HG03025 (cell line): ENCODE measurements at regions not wholly inside any gene's neighbourhood (a gene's known extent, or its start where the extent isn't known, plus 50 kb on each side); places are given as distances from the start of the nearest gene placed in this dataset.
"Not testable (repeated sequence)": the region's sequence is repeated elsewhere in the genome, so short reads cannot be mapped to it uniquely, and the experiment has no call there.

ENCODE experiments used
- ATAC-seq: cut with Tn5 transposase; IDR thresholded peaks from one replicate; pipeline ENCODE4 v1.9.1; 2021; ENCODE audit warnings: mild to moderate bottlenecking, moderate library complexity; ENCODE audit not compliant: unreplicated experiment, low FRiP score

DNA sequence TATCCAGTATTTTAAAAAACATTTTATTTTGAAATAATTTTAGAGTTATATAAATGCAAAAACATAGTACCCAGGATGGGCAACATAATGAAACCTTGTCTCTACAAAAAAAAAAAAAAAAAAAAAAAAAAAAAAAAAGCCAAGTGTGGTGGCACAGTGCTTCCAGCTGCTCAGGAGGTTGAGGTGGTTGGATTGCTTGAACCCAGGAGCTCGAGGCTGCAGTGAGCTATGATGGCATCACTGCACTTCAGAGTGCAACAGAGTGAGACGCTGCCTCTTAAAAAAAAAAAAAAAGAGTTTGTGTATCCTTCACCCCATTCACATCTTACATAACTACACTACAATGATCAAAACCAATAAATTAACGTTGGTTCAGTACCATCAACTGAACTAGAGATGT is 115.6 kb upstream of the KIF26B start:
- no peak for ATAC-seq

DNA sequence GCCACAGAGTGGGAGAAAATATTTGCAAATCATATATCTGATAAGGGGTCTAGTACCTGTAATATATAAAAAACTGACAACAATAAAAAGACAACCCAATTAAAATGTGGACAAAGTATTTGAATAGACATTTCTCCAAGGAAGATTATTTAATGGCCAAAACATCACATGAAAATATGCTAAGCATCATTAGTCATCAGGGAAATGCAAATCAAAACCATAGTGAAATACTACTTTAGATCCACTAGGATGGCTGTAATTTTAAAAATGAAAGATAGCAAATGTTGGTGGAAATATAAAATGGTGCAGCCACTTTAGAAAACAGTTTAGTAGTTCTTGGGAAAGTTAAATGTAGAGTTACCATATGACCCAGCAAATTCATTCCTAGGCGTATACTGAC is 118.7 kb upstream of the KIF26B start:
- ATAC-seq = no peak

DNA sequence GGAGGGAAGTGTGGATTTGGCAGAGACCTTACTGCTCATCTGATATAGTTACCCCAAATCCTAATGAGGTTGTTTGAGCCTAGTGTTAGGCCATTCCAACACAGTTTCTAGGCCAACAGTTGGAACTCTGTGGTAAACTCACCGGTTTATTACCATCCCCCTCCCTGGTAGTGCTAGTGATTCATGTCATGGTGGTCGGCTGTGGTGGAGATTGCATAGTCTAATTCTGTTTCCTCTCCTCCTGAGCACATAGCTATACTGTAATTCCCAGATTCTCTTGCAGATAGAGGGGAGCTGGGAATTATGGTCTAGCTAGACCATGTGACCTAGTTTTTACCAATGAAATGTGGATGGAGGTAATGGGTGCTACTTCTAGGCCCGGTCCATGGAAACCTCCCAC is 123.7 kb upstream of the KIF26B start:
- no peak for ATAC-seq

DNA sequence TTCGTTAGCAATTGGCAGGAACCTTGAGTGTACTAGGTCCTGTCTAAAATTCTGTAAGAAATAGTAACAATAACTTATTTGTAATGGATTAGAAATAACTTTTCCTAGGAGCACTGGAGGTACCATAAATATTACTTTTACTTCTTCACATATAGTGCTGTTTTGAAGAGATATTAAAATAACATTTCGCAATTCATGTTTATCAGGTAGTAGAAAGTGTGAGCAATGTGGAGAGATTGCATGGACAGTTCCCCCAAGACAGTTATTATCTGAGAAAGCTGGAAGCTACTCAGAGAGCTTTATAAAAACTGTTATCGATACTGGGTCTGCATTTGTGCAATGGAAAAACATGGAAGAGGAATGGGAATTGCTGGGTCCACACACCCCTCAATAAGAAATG is 128.5 kb upstream of the KIF26B start:
- no peak for ATAC-seq

DNA sequence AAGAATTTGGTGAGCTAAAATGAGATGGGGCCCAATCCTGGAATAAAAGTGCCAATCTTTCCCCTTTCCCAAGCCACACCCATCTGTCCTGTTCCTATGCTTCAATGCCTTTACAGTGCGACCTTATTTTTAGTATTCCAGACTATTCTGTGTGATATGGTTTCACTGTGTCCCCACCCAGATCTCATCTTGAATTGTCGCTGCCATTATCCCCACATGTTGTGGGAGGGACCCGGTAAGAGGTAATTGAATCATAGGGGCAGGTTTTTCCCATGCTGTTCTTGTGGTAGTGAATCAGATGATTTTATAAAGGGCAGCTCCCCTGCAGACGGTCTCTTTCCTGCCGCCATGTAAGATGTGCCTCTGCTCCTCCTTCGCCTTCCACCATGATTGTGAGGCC is 129.3 kb upstream of the KIF26B start:
- ATAC-seq = no peak

DNA sequence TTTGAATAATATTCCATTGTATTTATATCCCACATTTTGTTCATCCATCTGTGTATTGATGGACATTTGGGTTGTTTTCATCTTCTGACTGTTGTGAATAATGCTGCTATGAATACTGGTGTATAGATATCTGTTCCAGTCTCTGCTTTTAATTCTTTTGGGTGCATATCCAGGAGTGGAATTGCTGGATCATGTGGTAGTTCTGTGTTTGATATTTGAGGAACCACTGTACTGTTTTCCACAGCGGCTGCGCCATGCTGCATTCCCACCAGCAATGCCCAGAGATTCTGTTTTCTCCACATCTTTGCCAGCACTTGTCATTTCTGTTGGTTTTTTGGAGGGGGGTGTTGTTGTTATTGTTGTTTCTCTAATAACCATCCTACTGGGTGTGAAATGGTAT is 131.6 kb upstream of the KIF26B start:
- no peak for ATAC-seq

DNA sequence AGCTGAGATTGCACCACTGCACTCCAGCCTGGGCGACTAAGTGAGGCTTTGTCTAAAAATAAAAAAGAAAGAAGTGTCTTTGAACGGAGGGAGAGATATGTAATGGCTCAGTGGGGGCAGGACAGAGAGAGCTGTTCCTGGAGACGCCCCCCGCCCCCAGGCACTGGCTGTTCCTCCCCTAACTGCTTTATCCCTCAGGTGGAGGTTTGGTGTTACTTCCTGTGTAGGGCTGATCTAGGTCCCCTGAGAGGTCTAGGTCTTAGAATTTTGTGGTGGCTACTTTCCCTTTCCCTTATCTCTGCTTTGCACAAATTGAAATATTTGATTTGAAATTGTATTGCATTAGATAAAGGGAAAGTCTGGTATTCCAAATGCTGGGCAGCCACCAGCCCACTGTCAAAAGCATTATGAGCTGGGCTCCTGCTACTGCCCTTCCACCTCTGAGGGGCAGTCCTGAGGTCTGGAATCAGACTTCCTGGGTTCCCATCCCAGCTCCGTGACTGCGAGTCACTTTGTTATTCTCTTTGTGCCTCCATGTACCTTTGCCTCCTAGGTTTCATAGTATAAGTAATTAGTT is 134.8 kb upstream of the KIF26B start:
- ATAC-seq = no peak

DNA sequence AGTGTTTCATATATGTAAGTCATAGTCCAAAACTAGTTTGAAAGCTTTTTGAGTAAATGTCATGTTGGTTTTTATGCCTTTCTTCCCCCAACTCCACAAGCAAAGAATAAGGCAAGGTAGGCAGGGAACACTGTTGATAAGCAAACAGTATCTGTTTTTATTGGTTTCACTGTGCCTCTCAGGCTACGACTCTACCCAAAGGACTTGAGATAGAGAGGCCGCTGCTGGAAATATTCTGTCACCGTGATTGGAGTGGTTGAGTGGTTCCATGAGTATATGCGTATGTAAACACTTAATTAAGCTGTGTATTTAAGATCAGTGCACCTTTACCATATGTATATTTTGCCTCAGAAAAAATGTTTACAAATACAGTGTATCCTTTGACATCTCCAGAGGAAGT is 138.1 kb upstream of the KIF26B start:
- ATAC-seq = no peak

DNA sequence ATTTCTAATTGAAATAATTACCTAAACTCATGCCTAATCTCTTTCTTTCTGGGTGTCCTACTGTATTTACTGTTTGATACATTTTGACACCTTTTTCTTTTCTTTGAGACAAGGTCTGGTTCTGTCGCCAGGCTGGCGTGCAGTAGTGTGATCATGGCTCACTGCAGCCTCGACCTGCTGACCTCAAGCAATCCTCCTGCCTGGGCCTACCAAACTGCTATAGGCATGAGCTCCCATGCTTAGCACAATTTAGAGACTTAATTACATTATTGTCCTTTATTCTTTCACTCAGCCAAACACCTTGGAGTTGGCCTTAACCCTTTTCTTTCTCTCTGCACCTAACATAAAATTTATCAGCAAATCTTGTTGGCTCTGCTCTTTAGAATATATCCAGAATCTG is 139.8 kb upstream of the KIF26B start:
- ATAC-seq = no peak

DNA sequence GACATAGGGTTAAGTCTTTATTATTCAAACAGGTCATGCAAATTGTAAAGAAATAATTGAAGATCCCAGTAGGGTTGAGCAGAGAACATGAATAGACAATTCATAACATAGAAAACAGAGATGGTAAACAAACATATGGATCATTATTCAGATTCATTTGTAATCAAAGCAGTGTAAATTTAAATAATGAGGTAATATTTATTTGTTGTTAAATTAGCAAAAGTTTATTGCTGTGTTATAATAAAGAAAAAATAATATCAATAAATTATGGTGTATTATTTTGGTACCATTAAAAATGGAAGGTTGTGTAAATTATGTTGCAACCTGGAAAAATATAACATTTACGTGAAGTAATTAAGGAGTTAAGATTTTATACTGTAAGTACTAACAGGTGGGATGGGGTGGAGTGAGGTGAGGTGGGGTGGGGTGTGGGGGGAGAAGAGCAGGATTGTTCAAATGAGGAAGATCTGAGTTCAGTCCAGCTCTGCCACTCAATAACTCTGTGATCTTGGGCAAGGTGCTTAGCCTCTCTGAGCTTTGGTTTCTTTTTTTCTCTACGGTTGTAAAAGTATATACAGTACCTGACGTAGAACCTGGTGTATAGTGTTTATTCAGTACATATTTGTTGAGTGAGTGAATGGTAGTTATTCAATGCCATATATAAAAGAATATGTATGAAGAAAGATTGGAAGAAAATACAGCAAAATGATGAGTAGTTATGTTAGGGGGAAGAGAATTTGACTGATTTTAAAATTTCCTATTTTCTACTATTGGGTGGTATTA is 140.3 kb upstream of the KIF26B start:
- no peak for ATAC-seq

DNA sequence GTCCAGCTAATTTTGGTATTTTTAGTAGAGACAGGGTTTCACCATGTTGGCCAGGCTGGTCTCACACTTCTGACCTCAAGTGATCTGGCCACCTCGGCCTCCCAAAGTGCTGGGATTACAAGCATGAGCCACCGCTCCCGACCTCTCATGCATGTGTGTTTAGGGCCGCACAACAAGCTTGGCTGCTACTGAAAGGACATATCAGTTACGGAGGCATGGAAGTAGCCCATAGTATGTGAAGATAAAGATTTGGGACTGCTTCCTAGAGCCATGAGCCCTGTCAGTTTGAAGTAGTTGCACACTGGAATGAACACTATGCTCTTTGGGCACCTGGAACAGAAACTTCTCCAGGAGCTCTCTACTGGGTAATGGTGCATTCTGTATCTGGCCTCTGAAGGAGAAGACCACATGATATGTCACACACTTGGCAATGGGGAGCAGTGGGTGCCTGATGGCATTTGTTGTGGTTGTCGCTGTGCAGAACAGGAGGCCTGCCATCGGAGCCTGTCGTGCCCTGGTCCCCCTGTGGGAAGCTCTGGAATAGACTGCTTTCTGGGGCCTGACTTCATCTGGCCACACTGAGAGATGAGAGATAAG is 144.7 kb upstream of the KIF26B start:
- no peak for ATAC-seq

DNA sequence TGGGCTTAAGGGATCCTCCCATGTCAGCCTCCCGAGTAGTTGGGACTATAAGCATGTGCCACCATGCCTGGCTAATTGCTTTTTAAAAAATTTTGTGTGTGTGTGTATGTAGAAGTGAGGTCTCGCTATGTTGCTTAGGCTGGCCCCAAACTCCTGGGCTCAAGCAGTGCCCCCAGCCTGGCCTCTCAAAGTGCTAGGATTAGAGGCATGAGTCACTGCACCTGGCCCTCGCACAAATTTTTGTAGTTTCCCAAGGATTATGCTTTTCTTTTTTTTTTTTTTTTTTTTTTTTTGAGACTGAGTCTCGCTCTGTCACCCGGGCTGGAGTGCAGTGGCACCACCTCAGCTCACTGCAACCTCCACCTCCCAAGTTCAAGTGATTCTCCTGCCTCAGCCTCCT is 144.4 kb upstream of the HNRNPU start:
- no peak for ATAC-seq

DNA sequence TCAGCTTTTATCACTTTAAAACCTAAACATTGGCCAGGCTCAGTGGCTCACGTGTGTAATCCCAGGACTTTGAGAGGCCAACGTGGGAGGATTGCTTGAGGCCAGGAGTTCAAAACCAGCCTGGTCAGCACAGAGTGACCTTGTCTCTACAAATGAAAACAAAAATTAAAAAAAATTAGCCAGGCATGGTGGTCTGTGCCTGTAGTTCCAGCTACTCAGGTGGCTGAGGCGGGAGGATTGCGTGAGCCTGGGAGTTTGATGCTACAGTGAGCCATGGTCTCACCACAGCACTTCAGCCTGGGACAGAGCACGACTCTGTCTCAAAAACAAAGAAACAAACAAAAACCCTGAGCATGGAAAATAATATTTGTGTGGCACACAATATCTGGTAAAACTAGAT is 143.5 kb upstream of the HNRNPU start:
- ATAC-seq = no peak

DNA sequence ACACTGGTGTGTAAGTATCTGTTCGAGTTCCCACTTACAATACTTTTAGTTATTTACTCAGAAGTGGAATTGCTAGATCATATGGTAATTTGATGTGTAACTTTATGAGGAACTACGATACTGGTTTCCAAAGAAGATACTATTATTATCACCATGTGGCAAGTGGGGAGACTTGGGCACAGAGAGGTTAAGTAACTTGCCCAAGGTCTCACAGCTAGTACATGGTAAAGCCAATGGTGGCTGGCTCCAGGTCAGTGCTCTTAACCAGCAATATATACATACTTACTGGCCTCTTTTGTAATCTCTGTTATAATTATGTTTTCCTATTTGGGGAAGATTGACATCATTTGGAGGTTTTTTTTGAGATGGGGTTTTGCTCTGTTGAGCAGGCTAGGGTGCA is 138.9 kb upstream of the HNRNPU start:
- ATAC-seq = no peak

DNA sequence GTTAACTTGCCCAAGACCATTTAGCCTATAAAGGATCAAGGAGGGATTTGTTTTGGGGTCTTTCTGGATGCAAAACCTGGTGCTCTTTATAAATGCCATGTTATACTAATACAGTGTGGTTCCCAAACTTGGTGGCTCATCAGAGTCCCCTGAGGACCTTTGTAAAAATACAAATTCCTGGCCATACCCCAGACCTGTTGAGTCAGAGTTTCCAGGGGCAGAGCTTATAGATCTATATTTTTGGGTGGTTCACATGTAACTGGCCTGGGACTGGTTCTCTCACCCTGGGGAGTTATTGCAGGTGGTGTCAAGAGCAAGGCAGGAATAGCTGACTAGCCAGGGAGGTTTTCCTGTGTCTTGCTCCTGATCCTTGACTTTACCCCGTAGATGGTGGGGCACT is 136.9 kb upstream of the HNRNPU start:
- ATAC-seq = no peak

DNA sequence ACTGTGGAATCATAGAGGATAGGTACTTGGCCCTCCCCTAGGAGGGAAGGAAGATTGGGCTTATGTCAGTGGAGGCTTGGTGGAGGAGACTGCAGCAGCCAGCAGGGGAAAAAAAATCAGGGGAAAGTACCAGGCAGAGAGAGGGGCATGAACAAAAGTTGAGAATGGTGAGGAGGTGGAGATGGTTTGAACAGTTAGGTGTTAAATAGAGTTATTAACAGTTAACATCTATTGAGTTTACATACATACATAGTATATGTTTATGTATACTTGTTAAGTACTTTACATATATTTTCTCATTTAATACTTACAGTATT is 136.5 kb upstream of the HNRNPU start:
- ATAC-seq = no peak

DNA sequence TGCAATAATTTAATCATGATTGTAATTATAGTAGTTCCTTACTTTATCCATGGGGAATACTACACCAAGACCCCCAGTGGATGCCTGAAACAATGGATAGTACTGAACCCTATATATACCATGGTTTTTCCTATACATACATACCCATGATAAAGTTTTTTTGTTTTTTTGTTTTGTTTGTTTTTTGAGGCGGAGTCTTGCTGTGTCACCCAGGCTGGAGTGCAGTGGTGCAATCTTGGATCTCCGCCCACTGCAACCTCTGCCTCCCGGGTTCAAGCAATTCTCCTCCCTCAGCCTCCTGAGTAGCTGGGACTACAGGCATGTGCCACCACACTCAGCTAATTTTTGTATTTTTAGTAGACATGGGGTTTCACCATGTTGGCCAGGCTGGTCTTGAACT is 135.3 kb upstream of the HNRNPU start:
- not testable (repeated sequence) for ATAC-seq

DNA sequence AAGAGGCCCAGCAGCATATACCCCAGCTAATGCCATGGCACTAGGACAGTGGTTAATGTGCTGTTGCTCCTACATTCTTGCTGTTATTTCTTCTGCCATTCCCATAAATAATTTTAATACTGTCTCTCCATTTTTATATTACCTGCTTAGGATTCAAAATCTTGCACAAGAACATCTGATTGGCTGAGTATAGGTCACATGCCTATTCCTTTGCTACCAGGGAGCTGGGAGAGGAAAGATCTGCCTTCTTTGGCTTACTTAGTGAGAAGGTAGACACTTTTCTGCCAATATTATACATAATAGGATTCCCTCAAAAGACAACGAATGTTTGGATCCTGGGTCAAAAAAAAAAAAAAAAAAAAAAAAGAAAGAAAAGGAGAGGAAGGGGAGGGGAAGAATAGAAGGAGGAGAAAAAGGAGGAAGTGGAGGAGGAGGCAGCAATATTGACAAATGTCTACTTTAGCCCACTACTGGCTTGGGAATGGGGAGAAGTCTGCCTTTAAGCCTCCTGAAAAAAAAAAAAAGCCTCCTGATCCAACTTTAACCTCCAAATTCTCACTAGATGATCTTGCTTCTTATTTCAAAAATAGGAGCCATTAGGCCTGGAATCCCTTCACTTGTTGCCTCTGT is 134.5 kb upstream of the HNRNPU start:
- no peak for ATAC-seq

DNA sequence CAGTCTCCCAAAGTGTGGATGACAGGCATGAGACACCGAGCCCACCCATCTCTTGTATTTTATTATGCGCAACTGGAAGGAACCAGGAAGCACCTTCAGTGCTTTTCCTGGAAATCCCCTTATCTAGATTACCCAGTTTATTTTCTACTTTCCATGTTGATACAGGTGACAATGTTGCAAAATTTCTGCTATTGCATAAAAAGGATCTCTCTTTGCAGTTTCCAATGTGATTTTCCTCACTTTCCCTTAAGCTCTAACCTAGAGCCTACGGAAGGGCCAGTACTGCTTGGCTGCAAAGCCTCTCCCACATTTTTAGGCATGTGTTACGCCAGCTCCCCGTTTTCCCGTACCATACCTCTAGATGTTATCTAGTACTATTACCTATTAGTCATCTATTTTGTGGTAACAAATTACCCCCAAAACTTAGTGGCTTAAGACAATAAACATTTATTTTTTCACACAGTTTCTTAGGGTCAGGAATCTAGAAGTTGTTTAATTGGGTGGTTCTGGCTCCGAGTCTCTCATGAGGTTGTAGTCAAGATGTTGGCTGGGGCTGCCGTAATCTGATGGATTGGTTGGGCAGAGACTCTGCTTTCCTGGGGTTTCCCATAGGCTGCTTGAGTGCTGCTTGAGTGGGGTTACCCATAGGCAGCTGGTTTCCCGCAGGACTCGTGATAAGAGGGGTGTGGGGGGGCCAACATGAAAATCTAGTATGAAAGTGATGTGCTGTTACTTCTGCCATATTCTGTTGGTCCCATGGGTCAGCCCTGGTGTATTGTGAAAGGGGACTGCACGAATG is 131.5 kb upstream of the HNRNPU start:
- ATAC-seq = no peak

DNA sequence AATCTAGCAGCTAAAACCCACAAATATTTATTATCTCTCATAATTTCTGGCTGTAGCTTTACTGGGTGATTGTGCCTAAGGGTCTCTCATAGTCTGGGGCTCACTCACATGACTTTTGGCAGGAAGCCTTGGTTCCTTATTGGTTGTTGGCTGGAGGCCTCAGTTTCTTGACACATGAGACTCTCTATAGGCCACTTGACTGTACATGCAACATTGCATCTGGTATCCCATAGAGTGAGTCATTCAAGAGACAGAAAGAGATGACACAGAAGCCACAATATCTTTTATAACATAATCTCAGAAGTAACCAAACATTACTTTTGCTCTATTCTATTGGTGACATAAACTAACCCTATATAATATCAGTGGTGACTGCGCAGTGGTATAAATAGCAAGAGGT is 128.5 kb upstream of the HNRNPU start:
- no peak for ATAC-seq

DNA sequence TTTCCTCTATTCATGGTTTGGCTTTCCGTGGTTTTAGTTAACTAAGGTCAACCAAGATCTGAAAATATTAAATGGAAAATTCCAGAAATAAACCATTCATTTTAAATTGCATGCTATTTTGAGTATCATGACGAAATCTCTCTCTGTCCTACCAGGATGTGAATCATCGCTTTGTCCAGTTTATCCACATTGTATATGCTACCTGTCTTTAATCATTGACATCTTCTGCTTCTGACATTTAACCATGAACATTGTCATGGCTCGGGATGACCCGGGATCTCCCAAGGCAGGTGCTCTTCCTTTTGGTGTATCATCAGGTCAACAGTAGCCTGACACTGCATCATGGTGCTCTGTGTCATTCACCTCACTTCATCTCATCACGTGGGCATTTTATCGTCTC is 125.5 kb upstream of the HNRNPU start:
- ATAC-seq = no peak
